Stimulated activated naive CD4-positive, alpha-beta T cell (primary cell): ENCODE measurements at regions not wholly inside any gene's neighbourhood (a gene's known extent, or its start where the extent isn't known, plus 50 kb on each side); places are given as distances from the start of the nearest gene placed in this dataset.

Experiments
- DNase-seq, 6 experiments: peaks; one replicate each; lab custom pipeline; 2025; lab: John Stamatoyannopoulos, UW

- DNase-seq, result no peak
These were observed 76.1 kb upstream of the TMEM33 start for GRCh38 chr4:41859087-41859486.

GRCh38 chr4:41857226-41857641 lies 78.0 kb upstream of the TMEM33 start:
- DNase-seq, result no peak

GRCh38 chr4:41856797-41857196 lies 78.4 kb upstream of the TMEM33 start:
- no peak for DNase-seq

- DNase-seq, result no peak
These were observed 81.3 kb upstream of the TMEM33 start for GRCh38 chr4:41853973-41854372.

- no peak for DNase-seq
These were observed 83.0 kb upstream of the TMEM33 start for GRCh38 chr4:41852229-41852628.

- DNase-seq, result no peak
These were observed 83.6 kb upstream of the TMEM33 start for GRCh38 chr4:41851621-41852020.

GRCh38 chr4:41844327-41844726 lies 90.9 kb upstream of the TMEM33 start:
- DNase-seq, result no peak

- no peak for DNase-seq
These were observed 91.7 kb upstream of the PHOX2B start for GRCh38 chr4:41839916-41840854.

- no peak for DNase-seq
These were observed 90.1 kb upstream of the PHOX2B start for GRCh38 chr4:41838590-41838989.

- DNase-seq, result no peak
These were observed 86.9 kb upstream of the PHOX2B start for GRCh38 chr4:41835321-41835995.

- no peak for DNase-seq
These were observed 84.4 kb upstream of the PHOX2B start for GRCh38 chr4:41832961-41833360.

- no peak for DNase-seq
These were observed 73.8 kb upstream of the PHOX2B start for GRCh38 chr4:41822325-41822724.

- no peak for DNase-seq
These were observed 71.9 kb upstream of the PHOX2B start for GRCh38 chr4:41820473-41820872.

- no peak for DNase-seq
These were observed 71.1 kb upstream of the PHOX2B start for GRCh38 chr4:41819621-41820020.

GRCh38 chr4:41815473-41815872 lies 66.9 kb upstream of the PHOX2B start:
- DNase-seq, result no peak

- DNase-seq, result no peak
These were observed 66.0 kb upstream of the PHOX2B start for GRCh38 chr4:41814565-41814964.

GRCh38 chr4:41806807-41807206 lies 58.3 kb upstream of the PHOX2B start:
- no peak for DNase-seq

- DNase-seq, result no peak
These were observed 54.1 kb upstream of the PHOX2B start for GRCh38 chr4:41802590-41802989.

GRCh38 chr4:41799126-41799525 lies 50.6 kb upstream of the PHOX2B start:
- no peak for DNase-seq
